ENCODE measurements at regions not wholly inside any gene's neighbourhood (a gene's known extent, or its start where the extent isn't known, plus 50 kb on each side); places are given as distances from the start of the nearest gene placed in this dataset.
"Not testable (repeated sequence)": the region's sequence is repeated elsewhere in the genome, so short reads cannot be mapped to it uniquely, and the experiment has no call there.

DNA sequence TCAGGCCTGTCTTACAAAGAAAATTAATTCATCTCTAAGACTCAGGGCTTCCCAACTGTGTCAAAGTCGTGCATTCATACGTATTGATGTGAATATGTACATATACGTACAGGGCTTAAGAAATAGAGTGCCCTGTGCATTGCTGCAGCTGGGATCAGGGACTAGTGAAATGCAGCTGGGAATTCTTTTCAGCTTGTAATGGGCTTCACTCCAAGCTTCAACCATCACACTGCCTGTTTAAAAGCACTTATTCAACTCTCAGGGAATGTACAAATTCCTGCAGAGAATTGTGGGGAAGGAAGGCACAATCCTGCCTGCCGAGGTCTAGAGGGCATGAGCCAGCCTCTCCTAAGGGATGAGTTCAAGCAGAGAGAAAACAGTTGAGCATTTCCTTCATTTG is 59.6 kb upstream of the MAN2A1 start:
- FAIRE-seq (no peak), DNase-seq (ENCODE audit: low spot score) (no peak)

DNA sequence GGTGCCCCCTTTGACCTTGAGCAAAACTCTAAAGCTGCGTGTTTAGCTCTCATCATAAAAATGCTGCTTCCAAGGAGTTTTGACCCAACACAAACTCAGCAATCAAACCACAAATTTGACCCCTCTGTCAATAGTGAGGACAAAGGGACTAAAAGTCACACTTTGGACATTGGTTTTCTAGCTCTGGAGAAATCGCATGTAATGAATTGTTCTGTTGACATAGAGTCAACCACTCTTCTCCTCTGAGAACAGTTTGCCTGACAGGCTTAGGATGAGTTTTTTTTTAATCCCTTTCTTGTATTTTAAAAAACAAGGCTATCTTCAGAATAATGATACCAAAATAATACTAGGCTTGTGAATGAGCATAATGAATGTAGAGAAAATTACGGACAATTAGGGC is 61.1 kb upstream of the MAN2A1 start:
- no peak for FAIRE-seq
- DNase-seq (ENCODE audit: low spot score), result no peak

DNA sequence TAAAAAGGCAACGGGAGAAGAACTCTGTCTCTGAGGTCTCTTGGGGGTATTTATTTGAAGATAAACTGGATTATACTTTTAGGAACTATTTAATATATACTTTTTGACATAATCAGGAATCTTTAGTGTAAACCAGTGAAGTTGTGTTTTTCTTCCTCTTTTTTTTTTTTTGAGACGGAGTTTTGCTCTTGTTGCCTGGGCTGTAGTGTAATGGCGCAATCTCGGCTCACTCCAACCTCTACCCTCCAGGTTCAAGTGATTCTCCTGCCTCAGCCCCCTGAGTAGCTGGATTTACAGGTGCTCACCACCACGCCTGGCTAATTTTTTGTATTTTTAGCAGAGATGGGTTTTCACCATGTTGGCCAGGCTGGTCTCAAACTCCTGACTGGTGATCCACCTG is 68.5 kb upstream of the MAN2A1 start:
- not testable (repeated sequence) for FAIRE-seq; DNase-seq (ENCODE audit: low spot score)

DNA sequence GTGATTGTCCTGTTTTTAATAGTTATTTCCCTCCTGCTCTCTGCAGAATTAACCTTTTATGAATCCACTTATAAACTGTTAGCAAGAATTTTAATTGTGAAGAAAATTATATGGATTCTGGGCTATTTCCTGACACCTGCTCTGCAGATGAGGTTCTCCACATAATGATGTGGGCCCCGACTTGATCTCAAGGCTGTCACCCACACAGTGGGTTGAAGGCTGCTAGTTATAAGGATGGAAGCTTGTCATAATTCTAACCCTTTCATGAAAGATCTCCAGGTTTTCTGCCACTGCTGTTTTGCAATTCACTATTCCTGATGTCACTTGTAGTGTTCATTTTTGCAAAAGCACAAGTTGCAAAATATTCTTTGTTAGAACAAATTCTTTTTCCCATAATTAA is 69.1 kb upstream of the MAN2A1 start:
- no peak for FAIRE-seq
- no peak for DNase-seq (ENCODE audit: low spot score)

DNA sequence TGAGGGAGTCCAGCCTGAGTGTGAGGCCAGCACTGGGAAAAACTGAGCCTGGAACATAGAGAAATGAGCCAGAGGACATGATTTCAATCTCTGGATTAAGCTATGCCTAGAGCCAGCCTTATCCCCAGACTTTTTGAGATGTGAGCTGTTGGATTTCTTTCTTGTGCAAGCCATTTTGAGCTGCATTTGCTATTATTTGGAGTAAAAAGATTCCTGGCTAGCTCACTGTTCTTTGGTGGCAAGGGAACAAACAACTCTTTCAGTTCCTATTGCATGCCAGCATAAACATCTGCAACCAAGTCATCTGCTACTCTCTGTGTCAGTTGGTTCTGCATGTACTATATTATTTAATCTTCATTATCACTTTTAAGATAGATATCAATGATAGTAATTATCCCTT is 70.1 kb upstream of the MAN2A1 start:
- FAIRE-seq (no peak), DNase-seq (ENCODE audit: low spot score) (no peak)

DNA sequence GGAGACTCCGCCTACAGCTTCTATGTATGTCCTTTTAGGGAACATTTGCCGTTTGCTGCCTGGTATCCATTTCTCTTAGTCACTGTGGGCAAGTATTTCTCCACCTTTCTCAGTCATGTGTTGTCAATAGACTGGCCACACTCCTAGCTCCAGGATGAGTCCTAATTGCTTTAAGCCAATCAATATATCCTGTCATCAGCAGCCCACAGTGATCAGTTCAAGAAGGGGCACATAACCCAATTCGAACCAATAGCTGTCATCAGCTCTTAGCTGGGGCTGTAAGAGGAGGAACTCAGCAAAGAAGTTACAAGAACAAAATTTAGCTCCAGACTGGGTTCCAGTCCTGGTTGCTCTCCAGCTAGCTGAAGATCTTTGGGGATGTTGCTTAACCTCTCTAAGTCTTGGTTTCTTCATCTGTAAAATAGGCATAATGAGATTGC is 70.7 kb upstream of the MAN2A1 start:
- DNase-seq (ENCODE audit: low spot score) (no peak), FAIRE-seq (no peak)

DNA sequence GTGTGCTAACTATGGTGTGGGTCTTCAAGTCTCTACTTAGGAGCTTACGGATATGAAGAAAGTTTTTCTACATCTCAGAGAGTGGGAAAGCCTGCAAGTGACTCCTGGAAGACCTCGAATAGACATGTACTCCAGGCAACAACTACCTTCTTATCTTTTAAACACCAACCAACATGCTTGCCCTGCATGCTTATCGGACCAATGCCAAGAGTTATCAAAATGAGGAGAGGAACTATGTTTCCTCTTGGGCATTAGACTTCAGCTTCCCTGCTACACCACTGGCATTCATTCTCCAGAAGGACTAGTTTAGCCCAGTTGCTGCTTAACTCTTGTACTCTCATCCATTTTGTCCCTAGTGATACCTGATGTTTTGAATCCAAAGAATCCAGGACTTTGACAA is 74.7 kb upstream of the MAN2A1 start:
- FAIRE-seq (no peak), DNase-seq (ENCODE audit: low spot score) (no peak)

DNA sequence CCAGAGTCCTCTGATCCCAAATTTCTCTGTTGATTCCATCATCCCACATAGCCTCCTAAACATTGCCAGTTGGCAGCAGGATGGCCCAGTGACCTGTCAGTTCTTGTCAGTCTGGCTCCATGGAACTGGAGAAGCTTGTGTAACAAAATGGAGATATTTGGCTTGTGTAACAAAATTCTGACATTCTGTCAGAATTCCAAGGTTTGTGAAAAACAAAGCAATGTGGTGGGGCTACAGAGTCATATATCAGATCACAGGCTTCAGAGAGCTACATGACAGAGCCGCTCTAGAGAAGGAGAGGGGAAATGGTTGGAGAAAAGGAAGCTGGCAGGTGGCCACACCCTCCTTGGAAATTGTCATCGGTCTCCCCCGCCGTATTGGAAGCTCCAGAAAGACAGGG is 75.4 kb upstream of the MAN2A1 start:
- DNase-seq (ENCODE audit: low spot score) (no peak), FAIRE-seq (no peak)

DNA sequence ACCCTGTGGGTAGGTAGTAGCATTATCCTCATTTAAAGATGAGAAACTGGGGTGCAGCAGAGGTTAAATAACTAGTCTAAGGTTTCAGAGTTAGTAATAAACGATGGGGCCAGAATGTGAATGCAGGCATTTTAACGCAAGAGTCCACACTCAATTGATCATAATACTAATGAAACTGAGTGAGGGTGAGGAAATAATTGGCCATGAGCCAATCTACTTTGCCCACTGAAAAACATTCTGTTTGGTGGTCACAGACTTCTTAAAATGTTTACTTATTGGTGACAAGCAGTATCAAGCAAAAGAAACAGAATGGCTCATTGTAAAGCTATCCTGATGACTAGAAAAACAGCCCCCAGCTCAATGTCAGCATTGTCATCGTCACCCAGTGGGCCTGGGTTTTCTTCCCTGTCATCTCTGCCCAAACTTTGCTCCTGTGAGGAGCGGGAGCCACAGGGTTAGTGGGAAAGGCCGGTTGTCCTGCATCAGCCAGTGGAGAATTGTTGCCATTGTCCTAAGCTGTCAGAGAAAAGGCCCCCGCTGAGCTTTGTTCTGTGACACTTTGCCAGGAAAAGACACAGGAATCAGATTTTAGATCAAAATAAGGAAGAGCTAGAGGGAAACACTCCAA is 77.3 kb upstream of the MAN2A1 start:
- FAIRE-seq, result no peak
- DNase-seq (ENCODE audit: low spot score), result no peak

DNA sequence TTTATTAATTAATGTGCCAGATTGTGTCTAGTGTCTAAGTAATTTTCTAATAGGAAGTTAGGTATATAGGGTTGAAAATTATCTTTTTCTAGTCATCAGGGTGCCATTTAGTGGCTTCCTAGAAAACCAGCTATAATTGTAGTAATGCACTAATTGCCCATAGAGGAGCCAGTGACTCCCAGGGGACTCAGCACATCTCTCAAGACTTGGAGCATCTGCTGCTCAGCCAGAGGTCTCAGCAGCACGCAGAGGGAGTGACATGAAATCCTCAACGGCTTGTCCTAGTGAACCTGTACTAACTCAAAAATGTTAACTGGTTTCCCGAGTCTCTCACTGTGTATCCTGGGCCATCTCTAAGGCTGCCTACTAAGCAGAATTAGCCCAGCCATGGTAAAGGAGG is 78.2 kb upstream of the MAN2A1 start:
- FAIRE-seq (no peak), DNase-seq (ENCODE audit: low spot score) (no peak)

DNA sequence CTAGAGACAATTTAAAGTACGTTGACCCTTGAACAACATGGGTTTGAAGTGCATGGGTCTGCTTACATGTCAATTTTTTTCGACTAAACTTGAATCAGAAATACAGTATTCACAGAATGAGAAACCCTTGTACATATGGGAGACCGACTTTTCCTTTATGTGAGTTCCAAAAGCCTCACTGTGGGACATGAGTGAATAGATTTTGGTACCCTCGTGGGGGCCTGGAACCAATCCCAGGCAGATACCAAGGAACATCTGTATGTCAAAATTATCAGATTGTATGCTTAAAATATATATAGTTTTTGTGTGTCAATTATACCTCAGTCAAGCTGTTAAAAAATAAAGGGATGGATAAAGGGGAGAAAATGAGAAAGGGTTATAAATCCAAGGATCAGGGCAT is 78.7 kb upstream of the MAN2A1 start:
- no peak for DNase-seq (ENCODE audit: low spot score)
- FAIRE-seq, result no peak

DNA sequence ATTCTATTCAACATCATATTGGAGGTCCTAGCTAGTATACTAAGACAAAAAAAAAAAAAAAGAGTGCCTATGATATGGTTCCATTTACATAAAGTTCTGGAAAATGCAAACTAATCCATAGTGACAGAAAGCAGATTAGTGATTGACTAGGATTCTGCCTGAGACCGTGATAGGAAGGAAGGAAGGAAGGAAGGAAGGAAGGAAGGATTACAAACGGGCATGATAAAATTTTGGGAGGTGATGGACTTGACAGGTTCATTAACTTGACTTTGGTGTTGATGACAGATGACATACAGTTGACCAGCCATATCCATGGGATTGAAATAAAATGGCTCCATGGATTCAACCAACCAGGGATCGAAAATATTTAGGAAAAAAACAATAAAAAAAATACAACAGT is 79.1 kb upstream of the MAN2A1 start:
- FAIRE-seq, result no peak
- no peak for DNase-seq (ENCODE audit: low spot score)

DNA sequence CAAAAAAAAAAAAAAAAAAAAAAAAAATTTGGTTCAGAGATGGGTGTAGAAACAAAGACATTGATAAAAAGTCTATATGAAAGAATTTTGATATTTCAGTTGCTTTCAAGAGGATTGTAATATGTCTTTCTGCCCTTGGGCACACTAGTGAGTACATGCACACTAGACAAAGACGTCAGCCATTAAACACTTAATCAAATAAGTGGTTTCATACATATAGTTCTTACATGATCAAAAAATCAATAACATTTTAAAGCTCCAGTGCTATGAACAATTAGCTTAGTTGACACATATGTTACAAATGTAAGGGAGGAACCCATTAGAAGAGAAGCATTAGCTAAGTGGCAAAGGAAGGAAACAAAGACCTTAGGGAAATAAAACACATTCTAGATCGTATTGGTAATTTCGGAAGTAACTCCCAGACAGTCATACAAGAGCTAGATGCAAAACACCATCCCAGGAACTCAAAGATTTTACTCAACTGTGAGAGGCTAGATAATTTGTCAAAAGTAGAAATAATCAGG is 84.5 kb upstream of the MAN2A1 start:
- FAIRE-seq (no peak), DNase-seq (ENCODE audit: low spot score) (no peak)

DNA sequence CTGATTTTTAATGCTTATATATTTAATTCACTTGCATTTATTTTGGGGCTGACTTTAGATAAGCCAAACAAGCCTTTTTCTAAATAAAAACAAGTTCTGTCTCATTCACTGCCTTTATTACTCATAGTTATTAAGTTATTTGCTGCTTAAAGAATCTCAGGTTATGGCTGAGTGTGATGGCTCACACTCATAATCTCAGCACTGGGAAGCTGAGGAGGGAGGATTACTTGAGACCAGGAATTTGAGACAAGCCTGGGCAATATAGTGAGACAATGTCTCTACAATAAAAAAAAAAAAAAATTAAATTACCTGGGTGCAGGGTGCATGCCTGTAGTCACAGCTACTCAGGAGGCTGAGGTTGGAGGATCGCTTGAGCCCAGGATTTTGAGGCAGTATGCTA is 85.0 kb upstream of the MAN2A1 start:
- no peak for FAIRE-seq

DNA sequence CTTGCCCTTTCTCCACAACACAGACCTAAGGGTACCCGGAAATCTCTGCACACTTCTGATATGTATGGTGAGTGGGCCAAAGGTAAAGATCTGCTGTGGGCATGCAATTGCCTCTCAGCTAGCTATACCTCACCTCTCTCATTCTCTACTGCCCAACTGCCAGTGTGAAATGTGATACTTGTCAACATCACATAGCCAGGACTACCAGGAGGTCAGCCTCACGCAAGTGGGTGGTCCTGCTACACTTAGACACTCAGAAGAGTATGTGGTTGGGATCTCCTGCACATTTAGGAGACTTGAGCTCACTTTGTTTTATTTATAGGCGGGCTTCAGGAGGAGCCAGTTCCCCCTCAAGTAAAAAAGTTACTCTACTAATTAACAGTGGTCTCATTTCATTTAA is 88.0 kb upstream of the MAN2A1 start:
- DNase-seq (ENCODE audit: low spot score) (no peak), FAIRE-seq (no peak)

More for the DNA sequence above, 85.0 kb upstream of the MAN2A1 start:
- DNase-seq (ENCODE audit: low spot score), result no peak

DNA sequence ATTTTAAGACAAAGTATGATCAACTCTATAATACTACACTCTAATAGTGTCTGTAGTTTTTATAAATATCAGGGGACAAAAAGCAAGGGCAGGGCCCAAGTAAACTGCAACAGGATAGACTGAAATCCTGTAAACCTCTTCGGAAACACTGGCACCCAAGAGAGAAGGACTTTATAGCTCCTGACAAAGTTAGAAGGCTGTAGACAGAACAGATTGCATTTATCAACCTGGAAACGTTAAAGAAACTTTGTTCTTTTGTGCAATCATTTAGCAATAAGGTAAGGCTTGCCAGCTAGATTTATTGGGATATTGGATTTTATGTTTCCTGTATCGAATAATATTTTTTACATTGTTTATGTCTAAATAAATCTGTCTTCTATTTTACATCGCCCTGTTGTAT is 91.8 kb upstream of the MAN2A1 start:
- DNase-seq (ENCODE audit: low spot score) (no peak), FAIRE-seq (no peak)

DNA sequence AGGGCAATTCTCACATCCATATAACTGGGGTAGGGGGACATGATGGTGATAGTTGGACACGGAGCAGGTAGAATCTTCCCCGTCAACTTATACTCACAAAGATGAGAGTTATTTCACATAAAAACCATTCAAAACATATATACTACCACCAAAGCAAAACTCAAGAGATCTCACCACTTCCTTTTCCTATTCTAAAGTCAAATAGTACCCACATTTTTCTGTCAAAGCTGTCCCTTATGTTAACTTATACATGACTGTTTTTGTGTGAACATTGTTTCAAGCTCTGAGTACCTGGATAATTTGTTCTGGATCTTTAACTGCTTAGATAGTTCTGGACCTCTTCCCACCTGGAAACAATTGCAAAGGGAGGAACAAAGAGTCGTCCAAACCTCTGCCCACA is 95.5 kb upstream of the MAN2A1 start:
- no peak for DNase-seq (ENCODE audit: low spot score)
- FAIRE-seq, result no peak

DNA sequence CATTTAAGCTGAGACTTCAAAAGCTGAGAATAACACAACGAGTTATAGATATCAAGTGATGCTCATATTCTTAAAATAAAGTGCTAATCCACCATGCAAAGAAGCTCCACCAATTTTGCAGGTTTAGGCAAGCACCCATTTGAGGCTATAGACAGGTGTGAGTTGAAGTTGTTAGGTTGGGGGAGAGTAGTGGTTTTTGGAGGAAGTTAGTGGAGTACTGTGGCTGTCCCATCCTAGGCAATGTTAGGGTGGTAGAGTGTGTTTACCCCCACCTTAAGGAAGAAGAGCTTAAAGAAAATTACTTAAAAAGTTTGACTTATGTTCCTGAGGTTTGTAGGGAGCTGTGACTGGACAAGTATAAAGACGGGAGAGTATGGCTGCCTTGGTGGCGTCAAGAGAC is 98.9 kb upstream of the MAN2A1 start:
- FAIRE-seq, result no peak

DNA sequence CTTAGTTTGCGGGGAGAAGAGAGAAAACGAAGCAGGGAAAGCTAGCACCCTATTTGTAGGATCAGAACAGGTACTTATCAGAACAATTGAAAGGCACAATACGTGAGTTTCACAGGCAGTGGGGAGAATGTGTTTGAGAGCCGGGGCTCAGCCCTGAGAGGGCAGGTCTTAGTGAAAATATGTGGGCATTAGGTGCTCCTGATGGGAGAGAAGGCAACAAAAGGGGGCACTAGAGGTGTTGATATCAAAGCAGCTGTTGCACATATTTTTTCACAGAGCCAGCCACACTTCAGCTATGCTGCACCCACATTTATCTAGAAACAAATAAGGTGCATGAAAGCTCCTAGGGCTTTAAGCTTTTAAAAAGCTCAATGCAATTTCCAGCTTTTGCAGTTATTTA is 99.7 kb upstream of the MAN2A1 start:
- DNase-seq (ENCODE audit: low spot score) (no peak), FAIRE-seq (no peak)

More for the DNA sequence above, 98.9 kb upstream of the MAN2A1 start:
- DNase-seq (ENCODE audit: low spot score), result no peak

DNA sequence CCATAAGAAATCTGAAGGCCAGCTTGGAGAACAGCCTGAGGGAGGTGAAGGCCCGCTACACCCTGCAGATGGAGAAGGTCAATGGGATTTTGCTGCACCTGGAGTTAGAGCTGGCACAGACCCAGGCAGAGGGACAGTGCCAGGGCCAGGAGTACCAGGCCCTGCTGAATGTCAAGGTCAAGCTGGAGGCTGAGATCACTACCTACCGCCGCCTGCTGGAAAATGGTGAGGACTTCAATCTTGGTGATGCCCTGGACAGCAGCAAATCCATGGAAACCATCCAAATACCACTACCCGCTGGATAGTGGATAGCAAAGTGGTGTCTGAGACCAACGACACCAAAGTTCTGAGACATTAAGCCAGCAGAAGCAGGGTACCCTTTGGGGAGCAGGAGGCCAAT is 100.5 kb upstream of the MAN2A1 start:
- FAIRE-seq, result no peak
- DNase-seq (ENCODE audit: low spot score), result no peak

DNA sequence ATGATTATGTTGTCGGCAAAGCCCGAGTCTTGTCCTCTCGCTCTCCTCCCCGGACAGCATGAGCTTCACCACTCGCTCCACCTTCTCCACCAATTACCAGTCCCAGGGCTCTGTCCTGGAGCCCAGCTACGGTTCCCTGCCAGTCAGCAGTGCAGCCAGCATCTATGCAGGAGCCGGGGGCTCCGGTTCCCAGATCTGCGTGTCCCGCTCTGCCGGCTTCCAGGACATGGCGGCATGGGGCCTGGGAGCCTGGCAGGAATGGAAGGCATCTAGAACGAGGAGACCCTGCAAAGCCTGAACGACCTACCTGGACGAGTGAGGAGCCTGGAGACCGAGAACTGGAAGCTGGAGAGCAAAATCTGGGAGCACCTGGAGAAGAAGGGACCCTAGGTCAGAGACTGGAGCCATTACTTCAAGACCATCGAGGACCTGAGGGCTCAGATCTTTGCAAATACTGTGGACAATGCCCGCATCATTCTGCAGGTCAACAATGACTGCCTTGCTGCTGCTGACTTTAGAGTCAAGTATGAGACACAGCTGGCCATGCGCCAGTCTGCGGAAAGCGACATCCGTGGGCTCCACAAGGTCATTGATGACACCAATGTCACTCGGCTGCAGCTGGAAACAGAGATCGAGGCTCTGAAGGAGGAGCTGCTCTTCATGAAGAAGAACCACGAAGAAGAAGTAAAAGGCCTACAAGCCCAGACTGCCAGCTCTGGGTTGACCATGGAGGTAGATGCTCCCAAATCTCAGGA is 101.3 kb upstream of the MAN2A1 start:
- FAIRE-seq, result no peak
- DNase-seq (ENCODE audit: low spot score), result no peak

DNA sequence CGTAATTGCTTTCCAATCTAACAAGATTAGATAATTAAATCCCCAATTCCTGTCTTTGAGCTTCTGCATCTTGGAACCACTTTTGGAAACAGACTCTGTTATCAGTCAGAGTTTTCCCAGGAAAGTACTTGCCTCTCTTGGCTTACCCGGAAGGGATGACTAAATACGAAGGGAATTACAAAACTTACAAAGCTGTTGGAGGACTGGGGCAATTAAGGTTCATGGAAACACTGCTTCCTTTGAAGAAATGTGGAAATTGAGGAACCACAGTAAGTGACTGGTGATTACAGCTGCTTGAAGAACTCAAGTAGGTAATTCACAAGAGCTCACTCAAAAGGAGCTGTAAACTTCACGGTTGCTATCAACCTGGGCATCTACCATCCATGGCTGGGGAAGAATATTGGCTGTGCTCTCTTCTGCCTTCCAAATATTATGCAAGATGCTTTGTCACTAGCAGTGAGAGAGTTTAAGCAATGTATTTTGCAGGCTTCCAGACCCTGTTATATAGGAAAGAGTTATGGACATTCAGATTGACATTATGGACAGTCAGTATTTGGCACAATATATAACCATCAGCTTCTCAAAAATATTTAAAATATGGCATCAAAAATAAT is 104.6 kb upstream of the MAN2A1 start:
- DNase-seq (ENCODE audit: low spot score) (no peak), FAIRE-seq (no peak)

DNA sequence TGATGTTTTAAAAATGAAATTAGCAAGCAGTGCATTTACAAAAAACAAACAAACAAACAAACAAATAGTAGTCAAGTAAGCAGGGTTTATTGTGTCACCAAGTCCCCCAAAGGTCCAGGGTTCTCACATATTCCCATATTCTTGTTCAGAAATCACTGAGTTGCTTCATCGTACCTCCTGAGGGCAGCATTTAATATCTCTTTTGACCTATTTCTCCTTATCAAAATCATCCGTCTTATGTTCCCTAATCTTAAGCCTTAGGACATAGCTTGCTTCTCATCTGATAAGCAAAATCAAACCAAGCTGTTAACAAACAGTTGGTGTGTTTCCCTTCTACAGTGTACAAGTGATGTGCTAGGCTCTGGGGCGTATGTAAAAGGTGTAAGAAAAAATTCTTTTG is 109.5 kb upstream of the MAN2A1 start:
- no peak for DNase-seq (ENCODE audit: low spot score)
- FAIRE-seq, result no peak
